ENCODE measurements at regions not wholly inside any gene's neighbourhood (a gene's known extent, or its start where the extent isn't known, plus 50 kb on each side); places are given as distances from the start of the nearest gene placed in this dataset.

DNA sequence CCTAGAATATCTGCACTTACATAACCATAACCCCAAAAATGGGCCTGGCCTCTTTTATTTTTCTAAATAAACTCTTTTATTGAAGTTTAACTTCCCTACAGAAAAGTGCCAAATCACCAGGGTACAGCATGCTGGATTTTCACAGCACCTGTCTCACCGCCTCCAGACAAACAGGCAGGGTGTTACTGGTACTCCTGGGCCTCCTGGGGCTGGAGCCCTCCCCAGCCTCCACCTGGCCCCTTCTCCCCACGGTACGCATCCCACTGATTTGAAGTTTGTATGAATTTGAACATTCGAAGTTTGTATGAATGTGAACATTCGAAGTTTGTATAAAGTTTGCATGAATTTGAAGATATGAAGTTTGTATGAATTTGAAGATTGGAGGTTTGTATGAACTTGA, 232.1 kb downstream of the NDUFA10 start:
- H3K27ac ChIP-seq (ENCODE audit: low read depth in 1 of 2, low read length in 2 of 2): no peak overlapping the region
- H3K9ac ChIP-seq (ENCODE audit: low read depth in 1 of 2, low read length in 2 of 2): no peak overlapping the region
- TF ChIP-seq, protein P1, sequence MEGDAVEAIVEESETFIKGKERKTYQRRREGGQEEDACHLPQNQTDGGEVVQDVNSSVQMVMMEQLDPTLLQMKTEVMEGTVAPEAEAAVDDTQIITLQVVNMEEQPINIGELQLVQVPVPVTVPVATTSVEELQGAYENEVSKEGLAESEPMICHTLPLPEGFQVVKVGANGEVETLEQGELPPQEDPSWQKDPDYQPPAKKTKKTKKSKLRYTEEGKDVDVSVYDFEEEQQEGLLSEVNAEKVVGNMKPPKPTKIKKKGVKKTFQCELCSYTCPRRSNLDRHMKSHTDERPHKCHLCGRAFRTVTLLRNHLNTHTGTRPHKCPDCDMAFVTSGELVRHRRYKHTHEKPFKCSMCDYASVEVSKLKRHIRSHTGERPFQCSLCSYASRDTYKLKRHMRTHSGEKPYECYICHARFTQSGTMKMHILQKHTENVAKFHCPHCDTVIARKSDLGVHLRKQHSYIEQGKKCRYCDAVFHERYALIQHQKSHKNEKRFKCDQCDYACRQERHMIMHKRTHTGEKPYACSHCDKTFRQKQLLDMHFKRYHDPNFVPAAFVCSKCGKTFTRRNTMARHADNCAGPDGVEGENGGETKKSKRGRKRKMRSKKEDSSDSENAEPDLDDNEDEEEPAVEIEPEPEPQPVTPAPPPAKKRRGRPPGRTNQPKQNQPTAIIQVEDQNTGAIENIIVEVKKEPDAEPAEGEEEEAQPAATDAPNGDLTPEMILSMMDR (IDR thresholded peaks at IDR 0.05; ENCODE audit: low read depth, low read length, missing input control): no peak
- TF ChIP-seq HNF4G (IDR thresholded peaks at IDR 0.05) (no peak), RXRA (IDR thresholded peaks at IDR 0.05) (no peak), YY1 (IDR thresholded peaks at IDR 0.05) (no peak), HNF4A (conservative IDR thresholded peaks at IDR 0.05) (no peak), RAD21 (IDR thresholded peaks at IDR 0.05) (no peak), FOXA1 (IDR thresholded peaks at IDR 0.05) (no peak), EGR1 (IDR thresholded peaks at IDR 0.05; ENCODE audit: low read depth in 2 of 2) (no peak), JUND (IDR thresholded peaks at IDR 0.05) (no peak), GABPA (IDR thresholded peaks at IDR 0.05 in 1 of 2, conservative IDR thresholded peaks at IDR 0.05 in 1 of 2) (no peak), FOXA2 (IDR thresholded peaks at IDR 0.05) (no peak), NR2F2 (IDR thresholded peaks at IDR 0.05) (no peak), SP1 (IDR thresholded peaks at IDR 0.05) (no peak)
- TF ChIP-seq, protein P2, sequence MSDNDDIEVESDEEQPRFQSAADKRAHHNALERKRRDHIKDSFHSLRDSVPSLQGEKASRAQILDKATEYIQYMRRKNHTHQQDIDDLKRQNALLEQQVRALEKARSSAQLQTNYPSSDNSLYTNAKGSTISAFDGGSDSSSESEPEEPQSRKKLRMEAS (IDR thresholded peaks at IDR 0.05): no peak
- TF ChIP-seq, protein P3, sequence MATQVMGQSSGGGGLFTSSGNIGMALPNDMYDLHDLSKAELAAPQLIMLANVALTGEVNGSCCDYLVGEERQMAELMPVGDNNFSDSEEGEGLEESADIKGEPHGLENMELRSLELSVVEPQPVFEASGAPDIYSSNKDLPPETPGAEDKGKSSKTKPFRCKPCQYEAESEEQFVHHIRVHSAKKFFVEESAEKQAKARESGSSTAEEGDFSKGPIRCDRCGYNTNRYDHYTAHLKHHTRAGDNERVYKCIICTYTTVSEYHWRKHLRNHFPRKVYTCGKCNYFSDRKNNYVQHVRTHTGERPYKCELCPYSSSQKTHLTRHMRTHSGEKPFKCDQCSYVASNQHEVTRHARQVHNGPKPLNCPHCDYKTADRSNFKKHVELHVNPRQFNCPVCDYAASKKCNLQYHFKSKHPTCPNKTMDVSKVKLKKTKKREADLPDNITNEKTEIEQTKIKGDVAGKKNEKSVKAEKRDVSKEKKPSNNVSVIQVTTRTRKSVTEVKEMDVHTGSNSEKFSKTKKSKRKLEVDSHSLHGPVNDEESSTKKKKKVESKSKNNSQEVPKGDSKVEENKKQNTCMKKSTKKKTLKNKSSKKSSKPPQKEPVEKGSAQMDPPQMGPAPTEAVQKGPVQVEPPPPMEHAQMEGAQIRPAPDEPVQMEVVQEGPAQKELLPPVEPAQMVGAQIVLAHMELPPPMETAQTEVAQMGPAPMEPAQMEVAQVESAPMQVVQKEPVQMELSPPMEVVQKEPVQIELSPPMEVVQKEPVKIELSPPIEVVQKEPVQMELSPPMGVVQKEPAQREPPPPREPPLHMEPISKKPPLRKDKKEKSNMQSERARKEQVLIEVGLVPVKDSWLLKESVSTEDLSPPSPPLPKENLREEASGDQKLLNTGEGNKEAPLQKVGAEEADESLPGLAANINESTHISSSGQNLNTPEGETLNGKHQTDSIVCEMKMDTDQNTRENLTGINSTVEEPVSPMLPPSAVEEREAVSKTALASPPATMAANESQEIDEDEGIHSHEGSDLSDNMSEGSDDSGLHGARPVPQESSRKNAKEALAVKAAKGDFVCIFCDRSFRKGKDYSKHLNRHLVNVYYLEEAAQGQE (IDR thresholded peaks at IDR 0.05): no peak
- H3K9me3 ChIP-seq (ENCODE audit: control insufficient read depth in 4 of 4, low read length in 3 of 4): no peaks in the 10 kb centered on the region
- no peaks in the 10 kb centered on the region for H3K36me3 ChIP-seq (ENCODE audit: control insufficient read depth in 4 of 4, insufficient read depth in 3 of 4, low read depth in 1 of 4, low read length in 3 of 4)
- no peak overlapping the region for H3K4me3 ChIP-seq (ENCODE audit: low read depth in 1 of 3, low read length in 3 of 3)
- H3K27me3 ChIP-seq (ENCODE audit: control insufficient read depth in 4 of 4, insufficient read depth in 4 of 4, low read length in 3 of 4): no peaks in the 10 kb centered on the region
- peak; percentile 3 for DNase-seq (ENCODE audit: low spot score)
- H3K4me1 ChIP-seq (ENCODE audit: control insufficient read depth in 4 of 4, insufficient read depth in 4 of 4, low read length in 3 of 4): no peaks in the 10 kb centered on the region
- WGBS: 83% methylated on average over 5 of the region's 5 CpGs

DNA sequence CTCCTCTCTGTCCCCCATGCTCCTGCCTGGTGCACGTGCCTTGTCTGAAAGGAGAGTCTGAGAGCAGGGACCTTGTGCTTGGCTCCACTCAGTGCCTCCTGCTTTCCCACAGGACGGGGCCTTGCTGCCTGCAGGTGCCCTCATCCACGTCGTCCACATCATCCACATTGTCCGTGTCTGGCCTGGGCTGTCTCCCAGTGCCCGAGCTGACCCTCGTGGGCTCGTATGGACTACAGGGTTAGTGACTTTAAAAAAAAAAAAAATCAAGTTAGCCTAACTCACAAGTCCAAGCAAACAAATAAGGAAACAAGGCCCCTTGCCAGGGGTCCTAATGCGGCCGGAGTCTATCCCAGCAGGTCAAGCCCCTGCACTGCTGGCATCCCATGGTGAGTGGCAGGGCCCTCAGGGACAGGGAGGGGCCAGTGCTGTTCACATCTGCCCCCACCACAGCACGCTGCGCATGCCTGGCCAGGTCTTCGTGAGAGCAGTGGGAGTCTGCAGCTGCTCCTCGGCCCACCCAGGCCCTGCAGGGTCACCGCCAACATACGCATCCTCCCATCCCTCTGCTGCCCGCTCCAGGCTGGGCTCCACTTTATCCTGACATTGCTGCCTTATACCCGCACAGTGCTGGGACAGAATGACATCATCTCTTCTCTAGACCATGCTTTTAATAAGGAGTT, 232.6 kb downstream of the NDUFA10 start:
- peaks cover 0 to 2% (median 0%) of the 10 kb centered on the region in 4 donors for H3K27me3 ChIP-seq (ENCODE audit: control insufficient read depth in 4 of 4, insufficient read depth in 4 of 4, low read length in 3 of 4)
- no peak overlapping the region for H3K27ac ChIP-seq (ENCODE audit: low read depth in 1 of 2, low read length in 2 of 2)
- peak; percentile 22 for DNase-seq (ENCODE audit: low spot score)
- 80% methylated on average over 18 of the region's 18 CpGs for WGBS
- no peaks in the 10 kb centered on the region for H3K9me3 ChIP-seq (ENCODE audit: control insufficient read depth in 4 of 4, low read length in 3 of 4)
- no peak overlapping the region for H3K9ac ChIP-seq (ENCODE audit: low read depth in 1 of 2, low read length in 2 of 2)
- H3K4me1 ChIP-seq (ENCODE audit: control insufficient read depth in 4 of 4, insufficient read depth in 4 of 4, low read length in 3 of 4): no peaks in the 10 kb centered on the region
- no peaks in the 10 kb centered on the region for H3K36me3 ChIP-seq (ENCODE audit: control insufficient read depth in 4 of 4, insufficient read depth in 3 of 4, low read depth in 1 of 4, low read length in 3 of 4)
- H3K4me3 ChIP-seq (ENCODE audit: low read depth in 1 of 3, low read length in 3 of 3): no peak overlapping the region
- TF ChIP-seq YY1 (IDR thresholded peaks at IDR 0.05): no peak
- TF ChIP-seq, protein P2 (IDR thresholded peaks at IDR 0.05): no peak
- TF ChIP-seq RXRA (IDR thresholded peaks at IDR 0.05): no peak
- TF ChIP-seq, protein P4, sequence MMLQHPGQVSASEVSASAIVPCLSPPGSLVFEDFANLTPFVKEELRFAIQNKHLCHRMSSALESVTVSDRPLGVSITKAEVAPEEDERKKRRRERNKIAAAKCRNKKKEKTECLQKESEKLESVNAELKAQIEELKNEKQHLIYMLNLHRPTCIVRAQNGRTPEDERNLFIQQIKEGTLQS (IDR thresholded peaks at IDR 0.05): no peak
- TF ChIP-seq, protein P3 (IDR thresholded peaks at IDR 0.05): no peak
- TF ChIP-seq, protein P5, sequence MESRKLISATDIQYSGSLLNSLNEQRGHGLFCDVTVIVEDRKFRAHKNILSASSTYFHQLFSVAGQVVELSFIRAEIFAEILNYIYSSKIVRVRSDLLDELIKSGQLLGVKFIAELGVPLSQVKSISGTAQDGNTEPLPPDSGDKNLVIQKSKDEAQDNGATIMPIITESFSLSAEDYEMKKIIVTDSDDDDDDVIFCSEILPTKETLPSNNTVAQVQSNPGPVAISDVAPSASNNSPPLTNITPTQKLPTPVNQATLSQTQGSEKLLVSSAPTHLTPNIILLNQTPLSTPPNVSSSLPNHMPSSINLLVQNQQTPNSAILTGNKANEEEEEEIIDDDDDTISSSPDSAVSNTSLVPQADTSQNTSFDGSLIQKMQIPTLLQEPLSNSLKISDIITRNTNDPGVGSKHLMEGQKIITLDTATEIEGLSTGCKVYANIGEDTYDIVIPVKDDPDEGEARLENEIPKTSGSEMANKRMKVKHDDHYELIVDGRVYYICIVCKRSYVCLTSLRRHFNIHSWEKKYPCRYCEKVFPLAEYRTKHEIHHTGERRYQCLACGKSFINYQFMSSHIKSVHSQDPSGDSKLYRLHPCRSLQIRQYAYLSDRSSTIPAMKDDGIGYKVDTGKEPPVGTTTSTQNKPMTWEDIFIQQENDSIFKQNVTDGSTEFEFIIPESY (IDR thresholded peaks at IDR 0.05): no peak
- TF ChIP-seq HNF4G (IDR thresholded peaks at IDR 0.05): no peak
- no peak for TF ChIP-seq NR2F2 (IDR thresholded peaks at IDR 0.05)
- TF ChIP-seq JUND (IDR thresholded peaks at IDR 0.05): no peak
- no peak for TF ChIP-seq SP1 (IDR thresholded peaks at IDR 0.05)
- TF ChIP-seq RAD21 (IDR thresholded peaks at IDR 0.05): no peak
- TF ChIP-seq FOXA2 (IDR thresholded peaks at IDR 0.05): no peak
- TF ChIP-seq GABPA (IDR thresholded peaks at IDR 0.05 in 1 of 2, conservative IDR thresholded peaks at IDR 0.05 in 1 of 2): no peak
- no peak for TF ChIP-seq FOXA1 (IDR thresholded peaks at IDR 0.05)
- no peak for TF ChIP-seq TAF1 (conservative IDR thresholded peaks at IDR 0.05)
- TF ChIP-seq EGR1 (IDR thresholded peaks at IDR 0.05; ENCODE audit: low read depth in 2 of 2): no peak

All from liver (tissue), 8 donors.